Hematopoietic multipotent progenitor cell treated with erythropoietin and hydrocortisone succinate and interleukin-3 and kit ligand, for 8 days (in vitro differentiated cells): ENCODE measurements at regions not wholly inside any gene's neighbourhood (a gene's known extent, or its start where the extent isn't known, plus 50 kb on each side); places are given as distances from the start of the nearest gene placed in this dataset.

Experiments
- DNase-seq: peaks from one replicate; pipeline ENCODE4 v3.0.0-alpha.2; 2015

DNA sequence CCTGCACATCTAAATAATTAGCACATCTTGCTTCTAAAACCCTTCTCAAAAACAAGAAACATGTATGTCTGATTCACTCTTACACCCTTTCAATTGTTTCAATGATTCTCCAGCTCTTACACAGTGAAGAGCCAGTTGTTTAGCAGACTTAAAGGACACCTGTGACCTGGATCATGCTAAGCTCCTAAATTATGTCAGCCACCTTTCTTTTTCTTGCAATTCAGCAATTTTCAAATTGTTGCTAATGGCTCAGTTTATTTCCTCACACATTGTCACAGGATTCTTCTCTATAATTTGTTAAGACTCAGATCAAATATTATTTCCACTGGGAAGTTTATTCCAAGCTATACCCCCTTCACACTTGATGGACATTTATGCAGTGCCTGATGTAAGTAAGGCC lies 413.2 kb downstream of the PLA2G4A start:
- DNase-seq = no peak

DNA sequence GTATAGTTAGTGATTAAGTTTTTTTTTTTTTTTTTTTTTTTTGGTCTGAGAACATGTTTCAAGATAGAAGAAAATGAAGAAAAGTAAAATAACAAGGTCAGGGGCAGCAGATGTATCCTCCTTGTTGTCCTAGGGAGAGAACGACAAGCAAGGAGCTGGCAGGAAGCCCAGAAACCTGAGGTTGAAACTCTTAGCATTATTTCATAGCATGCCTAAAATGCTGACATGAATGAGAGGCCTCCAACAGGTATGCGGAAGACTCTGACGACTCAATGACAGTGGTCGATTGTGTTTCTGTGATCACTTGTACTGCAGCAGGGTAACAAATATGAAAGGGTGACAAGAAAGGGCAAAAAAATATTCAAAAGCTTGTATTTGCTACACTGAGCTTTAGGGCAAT lies 415.9 kb downstream of the PLA2G4A start:
- DNase-seq = no peak

DNA sequence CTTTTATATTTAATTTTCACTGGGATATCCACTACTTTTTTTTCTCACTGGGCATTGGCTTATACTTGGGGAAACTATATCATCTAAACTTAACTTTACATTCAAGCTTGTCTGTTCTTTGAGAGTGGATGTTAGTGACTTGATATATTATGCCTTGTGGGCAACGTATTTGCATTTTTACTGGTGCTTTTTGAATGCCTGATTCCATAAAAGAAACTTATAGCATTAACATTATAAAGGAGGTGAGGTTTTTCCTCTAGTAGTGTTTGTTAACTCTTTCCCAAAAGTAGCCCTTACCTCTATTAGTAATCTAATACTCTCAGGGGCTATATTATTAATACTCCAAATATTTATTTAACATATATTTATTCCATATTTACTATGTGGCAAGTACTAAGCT lies 416.5 kb downstream of the PLA2G4A start:
- DNase-seq = no peak

DNA sequence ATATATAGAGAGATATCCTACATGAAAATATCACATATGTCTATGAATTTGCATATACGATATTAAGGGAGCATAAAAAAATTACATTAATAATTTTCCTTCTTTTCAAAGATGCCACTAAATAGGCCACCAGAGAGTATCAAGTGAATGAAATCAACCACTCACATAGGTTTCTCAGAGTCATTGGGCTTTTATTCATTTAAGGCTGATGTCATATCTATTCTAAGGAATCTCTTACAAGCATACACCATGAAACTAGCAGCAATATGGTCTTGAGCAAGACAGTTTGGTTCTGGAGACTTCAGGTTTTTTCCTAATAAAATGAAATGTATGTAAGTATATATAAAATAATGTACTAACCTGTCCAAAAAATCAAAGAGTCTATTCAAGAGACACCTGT lies 420.4 kb downstream of the PLA2G4A start:
- DNase-seq = no peak

DNA sequence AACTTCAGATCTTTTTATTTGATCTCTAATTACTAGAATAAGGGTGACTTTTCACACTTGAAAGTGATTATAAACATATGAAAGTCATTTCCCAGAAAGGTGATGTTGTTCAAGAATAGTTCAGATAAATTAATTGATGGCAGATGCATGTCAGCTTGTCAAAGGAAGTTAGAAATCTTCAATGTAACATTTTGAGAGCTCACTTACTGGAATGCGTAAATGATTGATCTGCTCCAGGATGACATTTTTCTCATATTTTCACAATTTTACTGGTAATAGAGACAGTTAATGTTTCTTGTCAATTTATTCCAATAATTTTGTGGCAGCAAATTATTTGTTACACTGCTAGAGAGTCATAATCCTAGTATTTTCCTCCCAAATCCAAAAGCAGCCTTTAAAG lies 424.2 kb downstream of the PLA2G4A start:
- no peak for DNase-seq

DNA sequence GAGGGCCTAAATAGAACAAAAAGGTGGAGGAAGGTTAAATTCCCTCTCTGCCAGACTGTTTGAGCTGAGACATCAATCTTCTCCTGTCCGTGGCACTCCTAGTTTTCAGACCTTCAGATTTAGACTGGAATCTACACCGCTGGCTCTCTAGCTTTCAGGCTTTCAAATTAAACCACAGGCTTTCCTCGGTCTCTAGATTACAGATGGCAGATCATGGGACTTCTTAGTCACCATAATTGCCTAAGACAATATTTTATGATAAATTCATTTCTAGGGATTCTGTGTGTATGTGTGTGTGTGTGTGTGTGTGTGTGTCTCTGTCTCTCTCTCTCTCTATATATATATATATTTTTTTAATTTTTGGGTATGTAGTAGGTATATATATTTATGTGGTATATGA lies 428.7 kb downstream of the PLA2G4A start:
- no peak for DNase-seq

DNA sequence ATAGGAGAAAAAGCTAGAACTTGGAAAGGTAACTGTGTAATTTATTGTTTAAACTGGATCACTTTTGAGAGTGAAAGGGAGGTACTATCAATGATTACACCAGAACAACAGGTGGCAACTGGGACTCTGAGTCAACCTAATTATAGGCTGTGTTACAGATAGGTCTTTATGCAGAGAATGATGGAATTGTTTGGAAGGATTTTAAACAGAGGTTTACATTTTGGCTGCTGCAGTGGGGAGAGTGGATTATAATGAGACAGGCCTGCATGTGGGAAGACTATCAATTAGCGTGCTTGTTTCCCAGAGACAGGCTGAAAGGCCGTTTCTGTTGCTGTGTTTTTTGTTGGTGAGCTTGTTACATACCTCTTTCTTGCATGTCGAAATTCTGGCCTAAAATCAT lies 432.9 kb downstream of the PLA2G4A start:
- no peak for DNase-seq

DNA sequence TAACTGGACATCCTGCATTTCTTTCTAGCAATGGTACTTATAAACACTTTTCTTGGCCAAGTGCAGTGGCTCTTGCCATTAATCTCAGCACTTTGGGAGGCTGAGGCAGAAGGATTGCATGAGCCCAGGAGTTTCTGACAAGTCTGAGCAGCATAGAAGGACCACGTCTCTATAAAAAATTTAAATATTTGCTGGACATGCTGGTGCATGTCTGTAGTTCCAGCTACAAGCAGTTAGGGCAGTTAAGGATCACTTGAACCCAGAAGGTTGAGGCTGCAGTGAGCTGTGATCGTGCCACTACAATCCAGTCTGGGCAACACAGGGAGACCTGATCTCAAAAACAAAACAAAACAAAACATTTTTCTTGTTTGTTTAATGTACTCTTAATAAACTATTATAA lies 434.0 kb downstream of the PLA2G4A start:
- no peak for DNase-seq

DNA sequence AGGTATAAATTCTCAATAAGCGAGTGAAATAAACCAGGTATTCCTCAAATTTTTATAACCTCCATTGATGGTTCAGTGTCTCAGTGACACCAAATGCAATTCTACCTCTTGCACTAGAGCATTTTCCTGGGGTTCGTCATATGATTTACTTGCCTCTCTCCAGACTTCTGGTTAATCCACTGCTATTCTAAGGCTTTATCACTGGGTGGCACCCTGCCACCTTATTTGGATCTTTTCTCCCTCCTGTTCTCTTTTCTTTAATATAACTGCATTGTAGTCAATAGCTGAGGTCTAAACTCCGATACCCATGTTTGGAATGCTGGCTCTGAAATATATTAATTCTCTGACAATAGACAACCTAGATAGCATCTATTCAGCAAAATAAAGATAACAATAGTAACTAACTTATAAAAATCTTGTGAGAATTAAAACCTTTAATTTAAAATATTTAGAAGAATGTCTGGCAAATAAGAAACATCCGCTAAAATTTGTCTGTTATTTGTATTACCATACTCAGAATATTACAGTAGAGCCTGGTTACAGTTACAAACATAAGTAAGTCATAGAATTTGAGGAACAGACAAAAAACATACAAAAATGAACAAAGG lies 436.4 kb downstream of the PLA2G4A start:
- peak; percentile 52 for DNase-seq

DNA sequence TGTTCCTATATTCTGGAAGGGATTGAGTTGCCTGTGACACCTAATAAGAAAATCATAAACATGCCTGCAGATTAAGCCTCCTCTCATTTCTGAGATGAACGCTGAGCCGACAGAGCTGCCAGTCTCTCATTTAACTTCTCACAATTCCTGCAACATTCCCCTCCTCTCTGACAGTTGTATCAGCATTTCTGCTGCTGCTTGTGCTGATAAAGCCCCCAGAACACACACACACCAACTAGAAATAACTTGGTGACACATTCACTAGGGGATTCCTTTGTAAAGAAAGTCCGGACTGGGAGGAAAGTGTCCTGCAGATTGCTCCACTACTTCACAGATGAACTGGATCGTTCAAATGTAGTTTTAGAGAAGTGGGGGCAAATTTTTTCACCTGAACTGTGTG lies 437.3 kb downstream of the PLA2G4A start:
- no peak for DNase-seq

DNA sequence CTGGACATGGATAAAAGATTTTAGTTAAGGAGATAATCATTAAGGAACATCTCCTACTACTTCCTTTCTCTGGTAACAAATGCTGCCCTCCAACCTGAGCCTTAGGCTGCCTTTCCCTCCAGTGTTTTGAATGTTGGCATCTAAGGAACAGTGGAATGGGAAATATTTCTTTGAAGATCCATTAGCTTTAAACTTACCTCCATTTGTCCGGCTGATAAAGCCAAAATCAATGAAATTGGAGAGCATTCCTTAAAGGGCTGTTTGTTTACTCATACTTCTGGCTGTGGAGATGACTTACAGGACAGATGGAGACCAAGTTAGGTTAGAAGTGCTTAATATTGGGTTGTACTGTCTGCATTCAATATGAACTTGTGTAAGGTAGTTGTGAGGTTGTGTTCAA lies 439.1 kb downstream of the PLA2G4A start:
- no peak for DNase-seq

DNA sequence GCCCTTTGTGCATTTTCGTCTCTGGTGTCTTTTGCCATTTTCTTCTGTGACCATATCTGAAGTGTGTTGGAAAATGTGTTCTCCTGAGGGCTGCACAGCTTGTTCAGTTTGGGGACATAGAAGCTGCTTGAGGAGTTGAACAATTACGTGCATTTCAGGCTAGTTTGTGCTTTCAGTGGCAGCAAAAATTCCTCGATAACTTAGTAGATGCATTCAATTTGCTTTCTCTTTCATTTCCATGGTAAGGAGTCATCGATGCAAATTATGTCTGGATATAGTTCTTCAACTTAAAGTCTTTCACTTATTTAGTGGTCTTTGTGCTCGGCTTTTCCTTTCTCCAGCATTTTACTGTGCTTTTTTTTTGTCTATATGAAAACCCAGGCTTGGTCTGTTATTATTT lies 441.5 kb downstream of the PLA2G4A start:
- DNase-seq = no peak

DNA sequence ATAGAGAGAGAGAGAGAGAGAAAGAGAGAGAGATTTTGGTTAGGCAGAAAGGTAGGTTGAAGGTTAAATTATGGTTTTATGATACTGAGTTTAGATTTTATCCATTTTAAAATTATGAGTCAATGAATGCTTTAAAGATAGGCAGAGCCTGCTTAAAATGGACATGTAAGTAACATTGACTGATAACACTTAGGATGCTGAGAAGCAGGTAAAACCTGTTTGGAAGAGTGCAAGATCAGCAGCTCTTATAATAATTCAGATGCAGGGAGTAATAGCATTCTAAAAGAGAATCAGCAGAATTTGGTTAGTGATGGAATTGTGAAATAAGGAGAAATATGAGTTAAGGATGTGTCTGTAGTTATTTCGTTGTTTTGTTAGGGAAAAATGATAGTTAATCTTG lies 446.6 kb downstream of the PLA2G4A start:
- DNase-seq = no peak

DNA sequence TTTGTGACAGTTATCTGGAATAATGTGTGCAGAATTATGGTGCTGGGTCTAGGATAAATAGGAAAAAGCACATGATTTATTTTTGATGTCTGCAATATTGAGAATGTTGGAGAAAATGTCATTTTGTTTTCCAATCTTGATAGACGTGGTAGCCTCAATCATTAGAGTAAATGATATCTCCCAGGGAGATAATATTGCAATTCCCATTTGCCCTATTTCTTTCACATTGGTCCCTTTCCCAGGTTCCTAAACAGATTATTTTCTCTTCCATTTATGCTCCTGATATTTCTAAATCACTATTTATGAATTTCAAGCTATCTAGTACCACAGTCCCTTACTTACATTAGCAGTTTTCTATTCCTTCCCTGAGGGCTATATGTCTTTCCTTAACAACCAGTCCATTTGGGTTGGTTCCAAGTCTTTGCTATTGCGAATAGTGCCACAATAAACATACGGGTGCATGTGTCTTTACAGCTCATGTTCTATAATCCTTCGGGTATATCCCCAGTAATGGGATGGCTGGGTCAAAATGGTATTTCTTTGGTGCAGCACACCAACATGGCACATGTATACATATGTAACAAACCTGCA lies 447.3 kb downstream of the PLA2G4A start:
- DNase-seq = no peak

DNA sequence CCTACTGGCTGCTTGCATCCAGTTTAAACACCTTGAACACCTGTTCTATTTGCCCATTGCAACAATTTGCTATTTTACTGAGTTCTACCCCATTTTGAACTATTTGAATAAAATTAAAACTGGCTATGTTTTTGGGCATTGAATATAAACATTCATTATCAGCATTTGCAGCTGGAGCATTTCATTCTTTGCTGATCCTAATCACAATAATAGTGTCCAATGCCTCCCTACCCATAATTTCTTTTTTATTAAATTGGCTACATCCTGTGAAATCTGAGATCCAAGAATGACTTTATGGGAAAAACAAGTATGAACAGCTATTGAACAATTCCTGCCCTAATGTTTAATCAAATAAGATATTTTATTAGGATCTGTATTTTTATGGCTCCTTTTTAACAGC lies 447.9 kb downstream of the PLA2G4A start:
- DNase-seq = no peak

DNA sequence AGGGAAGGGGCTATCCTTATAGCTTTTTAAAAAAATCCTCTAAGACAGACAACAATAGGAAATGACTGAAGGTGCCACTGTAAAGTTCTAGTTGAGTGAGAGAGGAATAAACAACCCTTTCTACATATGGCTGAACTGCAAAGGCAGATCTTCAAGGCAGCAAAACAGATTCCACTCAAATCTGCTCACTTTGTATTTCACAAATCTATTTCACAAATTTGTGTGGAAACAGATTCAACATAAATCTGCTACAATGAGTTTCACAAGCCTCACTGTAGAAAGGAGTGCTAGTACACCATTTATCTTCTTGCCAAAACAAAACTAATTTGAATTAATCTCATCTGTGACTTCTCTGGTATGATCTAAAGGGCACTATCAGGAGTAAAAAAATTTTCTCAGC lies 451.3 kb downstream of the PLA2G4A start:
- DNase-seq = no peak

DNA sequence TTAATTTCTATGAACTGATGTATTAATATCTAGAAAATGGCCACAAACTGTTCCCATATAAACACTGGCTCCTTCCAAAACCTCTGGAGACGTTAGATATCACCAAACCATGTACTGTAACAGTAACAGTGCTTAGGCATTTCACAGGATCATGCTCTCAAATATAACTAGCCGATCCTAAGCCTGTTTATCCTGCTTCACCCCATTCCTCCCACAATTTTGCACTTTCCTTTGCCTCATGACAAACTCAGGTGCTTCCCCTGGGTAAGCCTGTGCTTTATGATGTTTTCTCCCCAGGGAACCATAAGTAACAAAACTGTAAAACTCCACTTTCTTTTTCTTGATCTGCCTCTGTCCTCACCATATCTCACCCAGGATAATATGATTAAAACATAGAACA lies 452.3 kb downstream of the PLA2G4A start:
- DNase-seq = no peak

DNA sequence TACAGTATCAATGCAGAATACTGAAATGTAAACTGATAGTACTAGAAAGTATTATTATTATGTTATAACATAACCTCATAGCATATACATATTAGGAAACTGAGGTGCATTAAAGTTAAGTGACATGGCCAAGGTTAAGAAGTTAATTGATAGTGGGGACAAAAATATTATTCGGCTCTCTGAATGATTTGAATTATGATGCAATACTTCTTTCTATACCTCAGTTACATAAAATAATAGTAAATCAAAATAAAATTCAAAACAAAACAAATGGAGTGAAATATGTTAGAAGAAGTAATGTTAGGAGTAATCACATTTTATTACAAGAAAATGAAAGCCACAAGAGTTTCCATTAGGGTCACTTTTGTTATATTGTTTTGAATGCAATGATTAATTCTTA lies 455.2 kb downstream of the PLA2G4A start:
- no peak for DNase-seq

DNA sequence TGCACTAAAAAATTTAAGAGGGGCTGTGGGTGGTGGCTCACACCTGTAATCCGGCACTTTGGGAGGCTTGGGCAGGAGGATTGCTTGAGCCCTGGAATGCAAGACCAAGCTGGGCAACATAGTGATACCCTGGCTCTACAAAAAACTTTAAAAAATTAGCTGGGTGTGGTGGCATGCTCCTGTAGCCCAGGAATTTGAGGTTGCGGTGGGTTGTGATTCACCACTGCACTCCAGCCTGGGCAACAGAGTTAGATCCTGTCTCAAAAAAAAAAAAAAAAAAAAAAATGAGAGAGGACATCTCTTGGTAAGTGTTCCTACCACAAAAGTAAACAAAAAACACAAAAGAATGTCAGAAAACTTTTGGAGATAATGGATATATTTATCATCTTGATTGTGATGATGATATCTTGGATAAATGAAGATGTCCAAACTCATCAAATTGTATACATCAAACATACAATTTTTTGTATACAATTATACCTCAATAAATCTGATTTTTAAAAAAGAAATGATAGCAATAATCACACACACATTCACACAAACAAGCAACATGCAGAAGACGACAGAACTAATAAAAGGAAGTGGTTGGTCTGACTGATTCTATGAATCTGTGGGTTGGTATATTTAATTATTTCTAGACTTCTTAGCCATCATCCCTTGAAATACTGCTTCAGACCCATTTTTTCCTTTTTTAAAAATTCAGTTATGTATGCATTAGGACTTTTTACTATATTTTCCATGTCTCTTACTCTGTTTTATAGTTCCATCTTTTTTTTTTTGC lies 465.9 kb downstream of the PLA2G4A start:
- DNase-seq = no peak

DNA sequence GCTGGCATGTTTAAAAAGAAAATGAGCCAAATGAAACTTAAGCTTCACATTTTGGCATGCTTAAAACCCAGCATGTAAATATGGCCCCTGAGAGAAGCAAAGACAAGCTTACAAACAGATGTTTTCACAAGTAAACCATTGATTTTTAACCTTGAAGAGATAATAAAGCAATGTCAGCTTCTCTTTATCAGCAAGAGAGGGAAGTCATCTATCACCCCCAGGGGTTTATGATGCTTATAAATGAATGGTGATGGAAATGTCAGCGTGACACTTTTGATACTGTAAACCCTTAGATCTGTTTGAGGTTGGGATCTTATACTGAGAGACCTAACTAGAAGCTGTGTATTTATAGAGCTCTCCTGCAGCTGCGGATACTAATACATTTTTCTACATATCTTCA lies 471.3 kb downstream of the PLA2G4A start:
- no peak for DNase-seq

DNA sequence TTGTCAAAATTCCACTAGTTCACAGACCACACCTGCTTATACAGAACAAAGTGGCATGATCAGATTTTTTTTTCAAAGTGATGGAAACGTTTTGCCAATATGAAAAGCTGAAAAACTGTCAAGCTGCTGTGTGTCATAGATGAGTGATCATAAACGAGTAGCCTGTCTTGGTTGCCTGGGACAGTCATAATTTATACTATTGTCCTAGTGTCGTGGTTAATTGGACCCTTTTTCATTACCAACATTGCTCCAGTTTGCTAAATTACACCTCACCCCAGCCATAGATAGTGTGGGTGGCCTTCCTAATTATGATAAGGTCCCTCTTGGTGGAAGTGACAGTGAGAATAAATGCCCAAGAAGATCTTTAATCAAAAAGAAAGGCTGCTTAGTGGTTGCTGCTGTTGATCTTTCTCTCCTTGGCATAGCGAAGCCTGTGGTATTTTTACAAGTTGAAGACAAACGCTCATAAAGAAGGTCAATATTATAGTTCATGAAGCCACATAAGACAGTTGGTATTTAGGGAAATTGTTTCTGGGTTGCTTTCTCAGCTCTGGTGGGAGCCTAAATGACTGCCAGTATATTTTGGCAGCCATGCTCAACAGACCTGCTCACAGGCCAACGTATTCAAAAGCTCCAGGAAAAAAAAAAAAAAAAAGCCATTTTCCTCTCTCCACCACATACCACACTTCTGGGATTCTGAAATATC lies 478.1 kb downstream of the PLA2G4A start:
- DNase-seq = no peak

DNA sequence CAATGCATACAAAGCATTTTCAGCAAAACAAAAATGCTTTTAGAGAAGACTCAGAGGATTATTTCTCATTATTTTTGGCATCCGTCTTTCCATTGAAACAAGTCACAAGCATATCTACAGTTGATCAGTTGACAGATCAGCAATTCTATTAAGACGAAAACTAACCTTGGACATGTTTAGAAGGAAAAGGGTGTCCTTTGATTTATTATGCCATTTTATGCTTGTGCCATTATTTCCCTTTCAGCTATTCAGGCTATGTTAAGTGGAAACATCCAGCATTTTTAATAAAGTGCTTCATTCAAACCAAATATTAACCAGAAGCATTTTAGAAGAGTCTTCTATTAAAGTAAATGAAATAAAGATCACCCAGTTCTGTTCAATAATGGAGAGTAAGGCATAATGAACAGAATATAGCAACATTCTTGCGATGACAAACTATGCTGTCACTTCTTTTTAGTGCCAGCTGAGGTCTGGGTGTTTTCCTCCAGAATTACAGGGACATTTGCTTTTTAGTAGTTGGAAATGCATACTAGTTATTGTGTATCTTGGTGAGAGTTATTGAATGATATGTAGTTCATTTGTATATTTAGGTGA lies 481.4 kb downstream of the PLA2G4A start:
- DNase-seq = no peak

DNA sequence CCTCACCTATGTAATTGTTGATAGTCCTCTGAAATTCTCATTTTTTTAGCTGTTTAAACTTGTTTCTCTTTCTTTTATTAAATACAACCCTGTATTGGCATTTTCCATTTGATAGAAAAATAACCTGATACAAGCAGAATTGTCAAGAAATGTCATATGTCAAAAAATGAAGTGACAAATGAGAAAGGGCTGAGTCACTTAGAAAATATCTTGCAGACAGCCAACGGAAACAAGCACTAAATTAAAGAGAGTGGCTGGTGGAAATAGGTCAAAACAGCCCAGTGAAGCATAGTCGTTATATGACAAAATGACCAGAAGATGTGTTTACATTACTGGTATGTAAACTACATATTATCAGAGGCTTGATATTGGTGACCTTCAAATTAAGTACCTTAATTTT lies 484.4 kb downstream of the PLA2G4A start:
- DNase-seq = no peak

DNA sequence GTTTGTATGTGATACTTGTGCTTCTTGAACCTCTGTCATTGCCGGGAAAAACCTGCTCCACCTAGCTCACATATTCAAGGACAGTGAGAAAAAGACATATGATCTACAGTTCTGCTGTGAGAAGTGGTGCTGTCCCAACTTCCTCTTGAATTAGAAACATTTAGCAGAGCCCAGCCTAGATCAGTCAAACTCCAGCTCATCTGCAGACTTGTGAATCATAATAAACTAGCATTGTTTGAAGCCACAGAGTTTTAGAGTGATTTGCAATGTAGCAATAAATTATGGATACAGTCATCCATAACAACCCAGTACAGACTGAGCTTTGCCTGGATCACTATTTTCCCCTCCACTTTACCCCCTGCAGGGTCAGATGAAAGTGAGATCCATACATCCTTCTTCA lies 497.8 kb downstream of the PLA2G4A start:
- DNase-seq = no peak
